ENCODE measurements at regions not wholly inside any gene's neighbourhood (a gene's known extent, or its start where the extent isn't known, plus 50 kb on each side); places are given as distances from the start of the nearest gene placed in this dataset.

DNA sequence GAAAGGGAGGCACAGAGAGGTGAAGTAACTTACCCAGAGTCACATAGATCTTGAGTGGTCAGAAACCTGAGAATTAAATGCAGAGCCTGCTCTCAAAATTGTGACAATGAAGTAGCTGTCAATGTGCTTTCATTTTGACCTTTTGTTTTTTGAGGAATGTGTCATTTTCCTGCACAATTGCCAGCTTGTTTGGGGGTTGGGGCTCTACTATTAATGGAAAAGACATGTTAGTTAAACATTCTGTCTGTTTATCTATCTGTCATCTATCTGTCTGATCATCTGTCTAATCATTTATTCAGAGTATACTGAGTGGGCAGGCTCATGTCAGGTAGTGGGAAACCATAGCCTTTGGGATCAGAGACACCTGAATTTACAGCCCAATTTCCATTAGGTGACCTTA is 428.4 kb downstream of the TSN start:
- no peak for DNase-seq

DNA sequence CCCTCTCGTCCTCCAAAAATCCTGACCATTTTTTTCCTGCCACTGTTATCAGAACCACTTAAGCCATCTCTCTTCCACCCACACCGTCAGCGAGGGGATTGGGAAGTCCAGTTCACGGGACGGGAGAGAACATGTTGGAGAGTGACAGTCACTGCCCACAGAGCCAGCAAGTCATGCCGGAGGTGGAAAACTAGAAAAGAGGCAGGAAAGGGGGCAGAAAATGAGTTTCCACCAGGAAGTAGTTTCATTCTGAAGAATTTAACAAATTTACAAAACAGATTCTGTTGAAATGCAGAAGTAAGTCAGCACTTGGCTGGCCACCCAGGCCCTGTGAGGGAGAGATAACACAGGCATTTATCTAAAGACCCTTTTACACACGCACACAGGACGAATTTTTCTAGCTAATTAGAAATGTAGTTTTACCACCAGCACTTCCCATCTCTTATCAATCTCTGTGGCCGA is 431.3 kb downstream of the TSN start:
- no peak for DNase-seq

DNA sequence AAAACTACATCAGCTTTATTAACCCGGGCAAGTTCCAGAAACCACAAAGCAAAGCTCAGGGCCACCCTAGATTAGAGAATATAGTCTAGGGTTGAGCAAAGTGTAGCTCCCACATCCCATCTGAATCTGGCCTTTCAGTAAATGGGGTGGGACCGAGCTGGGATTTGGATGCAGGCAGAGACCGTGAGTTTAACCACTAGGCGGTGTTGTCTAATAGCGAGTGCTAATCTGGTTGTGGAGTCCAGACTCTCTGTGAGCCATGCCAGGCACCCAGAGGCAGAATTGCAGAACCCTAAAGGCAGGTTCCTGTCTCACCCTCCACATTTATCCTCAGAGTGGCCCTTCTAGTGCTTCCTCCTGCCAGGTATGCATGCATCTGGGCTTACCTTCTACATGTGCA is 435.9 kb downstream of the TSN start:
- no peak for DNase-seq

DNA sequence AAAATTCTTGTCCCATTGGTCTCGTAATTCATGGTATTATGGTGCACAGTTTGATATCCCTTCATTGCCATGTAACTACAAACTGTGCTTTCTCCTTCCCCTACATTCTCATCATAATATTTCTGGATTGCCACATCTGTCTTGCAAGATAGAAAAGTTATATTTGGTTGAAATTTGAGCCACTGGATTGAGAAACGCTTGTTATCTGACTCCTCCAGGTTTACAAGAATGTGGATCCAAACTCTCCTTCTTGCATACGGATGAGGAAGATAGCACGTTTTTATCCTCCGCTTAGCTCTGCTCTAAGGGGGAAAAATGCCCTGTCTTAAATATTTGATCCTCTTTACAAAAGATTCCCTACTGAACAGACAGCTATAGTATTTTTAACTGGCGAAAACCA is 438.2 kb downstream of the TSN start:
- DNase-seq = no peak

DNA sequence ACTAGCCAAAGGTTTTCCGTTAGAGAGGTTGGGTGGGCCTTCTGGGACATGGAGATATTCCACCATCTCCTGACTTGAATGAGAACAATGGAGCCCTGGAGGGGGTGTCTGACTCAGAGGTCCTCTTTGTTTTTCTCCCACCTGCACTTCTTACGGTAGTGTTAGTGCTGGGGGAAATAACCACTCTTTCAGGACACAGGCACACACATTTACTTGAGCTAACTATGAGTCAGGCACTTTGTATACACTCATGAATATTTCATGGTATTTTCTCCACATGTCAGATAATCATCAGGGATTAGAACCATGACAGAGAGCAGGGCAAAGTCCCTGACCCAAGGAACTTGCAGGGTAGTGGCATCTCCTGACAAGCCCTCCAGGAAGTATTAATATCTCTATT is 439.1 kb downstream of the TSN start:
- no peak for DNase-seq

GRCh38 chr2:122203523-122203922 is 448.1 kb downstream of the TSN start:
- no peak for DNase-seq

DNA sequence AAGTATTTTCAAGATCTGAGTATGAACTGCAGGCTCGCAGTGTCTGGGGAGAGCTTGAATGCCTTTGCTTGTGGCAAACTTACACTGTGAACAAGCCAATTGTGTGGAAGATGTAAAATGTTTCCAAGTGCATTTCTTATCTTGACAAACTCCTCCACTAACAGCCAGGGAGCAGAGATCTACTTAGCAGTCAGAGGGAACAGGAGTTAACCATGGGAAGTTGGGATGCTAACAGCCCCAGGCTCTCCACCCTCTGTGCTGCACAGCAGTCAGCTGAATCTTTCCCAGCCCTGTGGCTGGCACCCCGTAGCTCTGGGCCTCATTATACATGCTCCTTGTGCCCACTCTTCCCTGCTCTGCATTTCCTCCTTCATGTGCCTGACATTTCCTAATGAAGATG is 450.2 kb downstream of the TSN start:
- no peak for DNase-seq

DNA sequence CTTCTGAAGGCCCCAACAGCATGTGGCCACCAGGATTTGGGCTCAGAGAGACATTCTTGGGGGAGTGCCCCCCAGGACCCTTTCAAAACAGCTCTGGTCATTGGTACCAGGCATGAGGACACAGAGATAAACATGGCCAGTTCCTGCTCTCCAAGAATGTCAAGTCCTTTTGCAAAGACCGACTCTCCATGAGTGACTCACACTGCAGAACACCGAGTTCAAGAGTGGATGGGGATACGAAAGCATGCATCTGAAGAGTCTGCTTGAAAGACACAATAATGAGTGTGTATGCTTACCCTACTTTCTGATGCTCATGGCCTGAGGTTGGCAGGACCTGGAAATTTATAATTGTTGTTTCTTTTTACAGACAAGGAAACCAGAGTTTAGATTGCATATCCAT is 450.6 kb downstream of the TSN start:
- DNase-seq = no peak

GRCh38 chr2:122209377-122209776 is 453.9 kb downstream of the TSN start:
- DNase-seq = no peak

DNA sequence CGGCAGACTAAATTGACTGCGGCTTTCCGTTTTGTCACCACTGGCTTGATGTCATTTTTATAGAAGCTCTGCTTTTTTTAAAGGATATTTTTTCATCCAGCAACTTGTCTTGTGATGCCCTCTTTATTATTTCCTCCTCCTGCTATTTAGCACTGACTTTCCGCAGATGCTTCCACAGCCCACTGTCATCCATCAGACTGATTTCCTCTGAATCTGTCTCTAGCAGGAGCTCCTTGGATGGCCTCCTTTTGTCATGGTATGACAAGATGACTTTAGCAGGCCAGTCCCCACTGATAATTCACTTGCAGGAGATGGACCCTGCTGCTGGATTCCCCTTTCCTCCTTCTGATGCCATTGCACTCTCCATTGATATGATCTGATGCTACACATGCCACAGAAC is 454.6 kb downstream of the TSN start:
- DNase-seq = no peak

DNA sequence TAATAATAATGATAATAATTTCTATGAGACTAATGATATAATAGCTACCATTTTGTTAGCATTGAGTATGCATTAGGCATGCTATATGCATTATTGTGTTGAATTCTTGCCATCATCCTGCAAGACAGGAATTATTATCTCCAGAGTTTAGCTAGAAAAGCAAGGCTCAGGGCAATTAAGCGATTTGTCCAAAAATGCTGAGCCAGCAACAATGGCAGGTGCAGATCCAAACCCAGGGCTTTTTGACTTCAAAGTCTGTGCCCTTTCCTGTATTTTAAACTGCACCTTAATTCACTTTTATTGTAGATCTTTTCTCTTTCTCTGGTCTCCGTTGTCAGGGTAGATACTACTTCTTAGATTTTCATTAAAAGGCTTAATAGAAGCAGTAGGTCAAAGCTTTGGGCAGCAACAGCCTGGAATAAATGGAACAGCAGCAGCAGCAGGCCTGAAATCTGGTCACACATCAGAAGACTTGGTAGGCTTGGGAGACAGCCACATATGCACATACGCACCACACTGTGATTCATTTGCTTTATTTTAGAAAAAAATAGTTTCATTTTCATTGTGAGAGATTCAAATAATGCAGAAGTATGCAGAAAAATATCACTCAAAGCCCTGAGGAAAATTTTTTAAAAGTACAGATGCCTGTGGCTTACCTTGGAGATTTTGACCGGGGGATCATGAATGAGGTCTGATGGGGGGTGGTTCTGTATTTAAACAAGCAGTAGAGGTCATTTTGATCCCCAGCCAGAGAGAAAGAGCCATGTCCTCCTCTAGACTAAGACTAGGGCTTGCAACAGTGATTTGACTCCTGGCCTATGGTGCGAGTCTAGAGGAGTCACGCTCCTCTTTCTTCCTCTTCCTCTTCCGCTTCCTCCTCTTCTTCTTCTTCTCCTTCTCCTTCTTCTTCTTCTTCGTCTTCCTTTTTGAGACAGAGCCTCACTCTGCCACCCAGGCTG is 455.7 kb downstream of the TSN start:
- DNase-seq = no peak

DNA sequence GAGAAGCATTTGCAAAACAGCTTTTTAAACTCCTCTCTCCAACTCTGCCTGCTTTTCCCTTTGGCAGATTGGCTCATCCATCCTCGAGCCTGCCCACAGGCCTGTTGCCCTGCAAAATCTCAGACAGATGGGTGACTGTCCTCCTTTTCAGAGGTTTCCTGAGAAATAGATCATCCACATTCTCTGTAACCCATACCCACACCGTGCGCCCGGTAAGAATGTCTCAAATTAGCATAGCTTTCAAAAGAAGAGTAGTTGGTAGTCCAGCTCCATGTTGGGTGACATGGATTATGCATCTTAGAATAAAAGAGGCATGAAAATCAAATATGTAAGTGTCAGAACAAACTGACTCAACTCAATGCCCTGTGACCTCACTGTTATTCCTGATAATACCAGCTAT is 457.9 kb downstream of the TSN start:
- no peak for DNase-seq

DNA sequence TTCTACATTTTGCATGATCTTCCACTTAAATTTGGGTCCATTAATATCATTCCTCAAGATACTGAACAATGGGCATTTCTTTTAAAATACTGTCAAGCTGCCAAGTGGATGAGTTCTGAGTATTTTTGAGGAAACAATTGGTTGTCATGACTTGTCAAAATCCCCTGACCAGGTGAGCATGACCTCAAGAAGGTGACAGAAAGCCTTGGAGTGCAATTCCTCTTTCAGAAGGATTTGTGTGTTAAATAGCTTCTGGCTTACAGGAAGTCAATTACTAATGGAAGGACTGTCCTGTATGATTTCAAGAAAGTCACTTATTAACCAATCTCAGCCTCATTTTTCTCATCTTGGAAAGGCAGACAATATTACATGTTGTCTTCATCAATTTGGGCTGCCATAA is 460.6 kb downstream of the TSN start:
- no peak for DNase-seq

DNA sequence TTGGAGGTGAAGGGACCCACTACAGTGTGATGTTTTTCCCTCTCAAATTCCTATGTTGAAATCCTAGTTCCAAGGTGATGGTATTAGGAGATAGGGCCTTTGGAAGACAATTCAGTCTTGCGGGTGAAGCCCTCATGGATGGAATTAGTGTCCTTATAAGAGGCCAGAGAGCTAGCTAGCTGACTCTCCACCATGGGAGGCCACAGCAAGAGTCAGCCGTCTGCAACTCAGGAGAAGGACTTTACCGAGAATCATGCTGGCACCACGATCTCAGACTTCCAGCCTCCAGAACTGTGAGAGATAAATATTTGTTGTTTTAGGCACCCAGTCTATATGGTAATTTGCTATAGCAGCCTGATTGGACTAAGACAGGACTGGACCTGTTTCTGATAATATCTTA is 461.4 kb downstream of the TSN start:
- DNase-seq = no peak

GRCh38 chr2:122218596-122218995 is 463.1 kb downstream of the TSN start:
- DNase-seq = no peak

- DNase-seq = no peak
Observed at GRCh38 chr2:122219504-122219903, 464.1 kb downstream of the TSN start.

DNA sequence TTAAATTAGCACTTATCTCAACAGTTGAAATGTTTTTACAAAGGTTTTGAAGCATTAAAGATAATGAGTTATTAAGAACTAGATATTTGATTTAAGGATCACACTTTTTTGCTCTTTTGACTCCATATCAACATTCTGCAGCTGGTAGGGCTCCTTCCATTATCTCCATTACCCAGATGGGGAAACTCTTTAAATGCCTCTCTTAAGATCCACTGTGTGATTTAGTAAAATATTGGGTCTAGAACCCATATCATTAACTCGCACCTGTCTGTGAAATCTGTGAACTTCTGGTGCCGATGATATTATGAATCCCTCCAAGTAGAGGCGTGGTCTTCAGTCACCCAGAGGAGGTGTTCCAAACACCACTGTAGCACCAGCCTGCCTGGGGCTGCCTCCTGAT is 466.2 kb downstream of the TSN start:
- no peak for DNase-seq

- no peak for DNase-seq
Observed at GRCh38 chr2:122231296-122231695, 475.8 kb downstream of the TSN start.

DNA sequence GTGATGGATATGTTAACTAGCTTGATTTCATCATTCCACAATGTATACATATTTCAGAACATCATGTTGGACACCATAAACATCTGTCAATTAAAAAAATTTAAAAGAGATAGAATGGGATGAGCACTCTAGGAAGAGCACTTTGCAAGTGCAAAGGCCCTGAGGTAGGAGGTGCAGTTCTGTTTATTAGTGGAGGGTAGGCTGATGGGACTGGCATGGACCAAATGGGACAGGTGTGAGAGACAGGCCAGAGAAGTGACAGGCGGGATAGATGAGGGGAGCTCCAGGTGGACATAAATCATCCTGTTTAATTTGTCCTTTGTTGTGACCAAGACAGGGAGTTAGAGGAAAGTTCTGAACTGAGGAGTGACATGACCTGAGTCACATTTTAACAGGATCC is 477.9 kb downstream of the TSN start:
- DNase-seq = no peak

- DNase-seq = no peak
Observed at GRCh38 chr2:122236152-122236874, 480.9 kb downstream of the TSN start.

DNA sequence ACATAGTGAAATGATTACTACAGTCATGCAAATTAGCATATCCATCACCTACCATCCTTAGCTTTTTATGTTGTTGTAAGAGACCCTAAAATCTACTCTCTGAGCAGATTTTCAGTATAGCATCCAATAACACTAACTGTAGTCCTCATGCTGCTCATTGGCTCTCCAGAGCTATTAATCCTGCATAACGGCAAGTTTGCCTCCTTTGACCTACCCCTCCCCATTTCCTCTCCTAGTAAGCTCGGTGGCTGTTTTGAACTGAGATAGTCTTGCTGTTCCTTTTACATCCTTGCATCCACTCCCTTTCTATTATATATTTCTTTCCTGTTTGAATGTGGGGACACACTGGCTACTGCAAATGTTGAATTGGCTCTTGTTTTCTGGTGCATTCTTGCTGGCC is 481.5 kb downstream of the TSN start:
- DNase-seq = no peak

- no peak for DNase-seq
Observed at GRCh38 chr2:122237450-122237849, 482.0 kb downstream of the TSN start.

- no peak for DNase-seq
Observed at GRCh38 chr2:122238006-122238559, 482.6 kb downstream of the TSN start.

- DNase-seq = no peak
Observed at GRCh38 chr2:122239440-122239839, 484.0 kb downstream of the TSN start.

Data from activated gamma-delta T cell treated with Interleukin-2 at 50 U/mL for 16 hours (primary cell).